CD4-positive, CD25-positive, alpha-beta regulatory T cell (primary cell): ENCODE measurements at regions not wholly inside any gene's neighbourhood (a gene's known extent, or its start where the extent isn't known, plus 50 kb on each side); places are given as distances from the start of the nearest gene placed in this dataset.

ENCODE experiments used
- ATAC-seq, 2 donors: fragments of 150-1000 bp; cut with Tn5 transposase; one replicate each; pipeline ENCODE4 v1.10.0; 2021; ENCODE audit warnings: low read depth in 2 of 2, moderate number of reproducible peaks in 2 of 2, moderate library complexity in 1 of 2
- DNase-seq, 3 donors: peaks; one replicate each; pipeline versions ENCODE4 v3.0.0 to v3.0.0-alpha.2; 2012 to 2022; ENCODE audit warnings: mixed read lengths in 1 of 3
- H3K27ac ChIP-seq: one replicate; pipeline ENCODE4 v1.7.0; 2013; ENCODE audit warnings: mild to moderate bottlenecking, low read length; ENCODE audit not compliant: insufficient read depth, poor library complexity, severe bottlenecking
- H3K27me3 ChIP-seq: one replicate; pipeline ENCODE4 v1.7.0; 2013; ENCODE audit warnings: low read length; ENCODE audit not compliant: control insufficient read depth, insufficient read depth
- H3K36me3 ChIP-seq: one replicate; pipeline ENCODE4 v1.7.0; 2013; ENCODE audit warnings: mild to moderate bottlenecking, low read length, moderate library complexity; ENCODE audit not compliant: control insufficient read depth, insufficient read depth
- H3K4me1 ChIP-seq: 2 replicates; pipeline ENCODE4 v1.7.0; 2013; ENCODE audit warnings: mild to moderate bottlenecking, low read length; ENCODE audit not compliant: insufficient read depth, control insufficient read depth, poor library complexity, severe bottlenecking
- H3K4me3 ChIP-seq: one replicate; pipeline ENCODE4 v1.7.0; 2013; ENCODE audit warnings: low read depth, mild to moderate bottlenecking, low read length, moderate library complexity
- H3K9me3 ChIP-seq, 2 experiments: 1 replicate in 1 of 2; 2 replicates in 1 of 2; pipeline ENCODE4 v1.7.0; 2013; ENCODE audit warnings: low read length in 2 of 2, mild to moderate bottlenecking in 1 of 2, moderate library complexity in 1 of 2; ENCODE audit not compliant: control insufficient read depth in 2 of 2
- H3K27ac Mint-ChIP-seq, 3 donors: one replicate each; pipeline ENCODE4 v1.8.0; 2020 to 2022; ENCODE audit warnings: mild to moderate bottlenecking in 3 of 3, mixed read lengths in 3 of 3, moderate library complexity in 2 of 3
- H3K27me3 Mint-ChIP-seq: one replicate; pipeline ENCODE4 v1.8.0; 2022; ENCODE audit warnings: mild to moderate bottlenecking, mixed read lengths
- H3K36me3 Mint-ChIP-seq: one replicate; pipeline ENCODE4 v1.8.0; 2020; ENCODE audit warnings: mixed read lengths
- H3K4me1 Mint-ChIP-seq, 4 donors: one replicate each; pipeline ENCODE4 v1.8.0; 2020 to 2022; ENCODE audit warnings: mixed read lengths in 4 of 4, mild to moderate bottlenecking in 1 of 4
- H3K4me3 Mint-ChIP-seq, 4 donors: one replicate each; pipeline ENCODE4 v1.8.0; 2020 to 2022; ENCODE audit warnings: mild to moderate bottlenecking in 4 of 4, mixed read lengths in 4 of 4, moderate library complexity in 3 of 4
- H3K9me3 Mint-ChIP-seq, 7 donors: one replicate each; pipeline ENCODE4 v1.8.0; 2020 to 2022; ENCODE audit warnings: mixed read lengths in 7 of 7, mild to moderate bottlenecking in 3 of 7, moderate library complexity in 2 of 7

- Histone ChIP-seq H3K9me3 (no peaks in the 10 kb centered on the region), H3K27ac (no peak overlapping the region), H3K27me3 (no peaks in the 10 kb centered on the region), H3K36me3 (no peaks in the 10 kb centered on the region), H3K4me1 (no peaks in the 10 kb centered on the region), H3K4me3 (no peak overlapping the region)
- H3K27ac Mint-ChIP-seq, result no peak overlapping the region
- peaks cover 0 to 4% (median 2%) of the 10 kb centered on the region in 7 donors for H3K9me3 Mint-ChIP-seq
- H3K4me3 Mint-ChIP-seq, result no peak overlapping the region
- no peaks in the 10 kb centered on the region for H3K36me3 Mint-ChIP-seq
- DNase-seq (no peak), ATAC-seq (no peak)
- peaks cover 0 to 2% (median under 1%) of the 10 kb centered on the region in 4 donors for H3K4me1 Mint-ChIP-seq
- no peaks in the 10 kb centered on the region for H3K27me3 Mint-ChIP-seq
Observed at GRCh38 chr18:56299740-56300139, 338.7 kb downstream of the TXNL1 start.

GRCh38 chr18:56298935-56299334 is 339.5 kb downstream of the TXNL1 start:
- H3K4me3 ChIP-seq, result no peak overlapping the region
- Mint-ChIP-seq H3K9me3 (peaks cover 0 to 3% (median 2%) of the 10 kb centered on the region in 7 donors), H3K4me1 (peaks cover 0 to 3% (median under 1%) of the 10 kb centered on the region in 4 donors), H3K4me3 (no peak overlapping the region), H3K27me3 (no peaks in the 10 kb centered on the region), H3K27ac (no peak overlapping the region), H3K36me3 (no peaks in the 10 kb centered on the region)
- no peak overlapping the region for H3K27ac ChIP-seq
- no peaks in the 10 kb centered on the region for H3K36me3 ChIP-seq
- ATAC-seq (no peak), DNase-seq (no peak)
- no peaks in the 10 kb centered on the region for H3K9me3 ChIP-seq
- H3K4me1 ChIP-seq, result no peaks in the 10 kb centered on the region
- no peaks in the 10 kb centered on the region for H3K27me3 ChIP-seq

- Histone ChIP-seq H3K36me3 (no peaks in the 10 kb centered on the region), H3K4me3 (no peak overlapping the region), H3K4me1 (no peaks in the 10 kb centered on the region), H3K9me3 (no peaks in the 10 kb centered on the region), H3K27me3 (no peaks in the 10 kb centered on the region), H3K27ac (no peak overlapping the region)
- no peaks in the 10 kb centered on the region for H3K27me3 Mint-ChIP-seq
- H3K4me1 Mint-ChIP-seq, result peaks cover 0 to 3% (median 0%) of the 10 kb centered on the region in 4 donors
- no peaks in the 10 kb centered on the region for H3K36me3 Mint-ChIP-seq
- ATAC-seq, result no peak
- H3K9me3 Mint-ChIP-seq, result peaks cover 0 to 9% (median 0%) of the 10 kb centered on the region in 7 donors
- DNase-seq, result no peak
- H3K4me3 Mint-ChIP-seq, result no peak overlapping the region
- H3K27ac Mint-ChIP-seq, result no peak overlapping the region
Observed at GRCh38 chr18:56296381-56296780, 342.0 kb downstream of the TXNL1 start.

- Histone ChIP-seq H3K27me3 (no peaks in the 10 kb centered on the region), H3K4me3 (no peak overlapping the region), H3K9me3 (no peaks in the 10 kb centered on the region), H3K36me3 (no peaks in the 10 kb centered on the region), H3K4me1 (no peaks in the 10 kb centered on the region), H3K27ac (no peak overlapping the region)
- DNase-seq (no peak), ATAC-seq (no peak)
- H3K4me3 Mint-ChIP-seq, result no peak overlapping the region
- H3K27ac Mint-ChIP-seq, result no peak overlapping the region
- peaks cover 0 to 3% (median 0%) of the 10 kb centered on the region in 4 donors for H3K4me1 Mint-ChIP-seq
- peaks cover 0 to 9% (median 0%) of the 10 kb centered on the region in 7 donors for H3K9me3 Mint-ChIP-seq
- H3K27me3 Mint-ChIP-seq, result no peaks in the 10 kb centered on the region
- no peaks in the 10 kb centered on the region for H3K36me3 Mint-ChIP-seq
Observed at GRCh38 chr18:56294484-56295183, 343.8 kb downstream of the TXNL1 start.

- no peaks in the 10 kb centered on the region for H3K36me3 ChIP-seq
- H3K4me3 Mint-ChIP-seq, result no peak overlapping the region
- no peak for ATAC-seq
- H3K36me3 Mint-ChIP-seq, result no peaks in the 10 kb centered on the region
- DNase-seq, result no peak
- no peaks in the 10 kb centered on the region for H3K9me3 ChIP-seq
- no peak overlapping the region for H3K4me3 ChIP-seq
- H3K27me3 ChIP-seq, result no peaks in the 10 kb centered on the region
- no peak overlapping the region for H3K27ac Mint-ChIP-seq
- peaks cover 0 to 6% (median 0%) of the 10 kb centered on the region in 7 donors for H3K9me3 Mint-ChIP-seq
- peaks cover 0 to 3% (median 0%) of the 10 kb centered on the region in 4 donors for H3K4me1 Mint-ChIP-seq
- no peaks in the 10 kb centered on the region for H3K27me3 Mint-ChIP-seq
- no peaks in the 10 kb centered on the region for H3K4me1 ChIP-seq
- no peak overlapping the region for H3K27ac ChIP-seq
Observed at GRCh38 chr18:56291294-56291693, 347.1 kb downstream of the TXNL1 start.

GRCh38 chr18:56289381-56289780 is 349.0 kb downstream of the TXNL1 start:
- no peaks in the 10 kb centered on the region for H3K4me1 Mint-ChIP-seq
- H3K4me1 ChIP-seq, result no peaks in the 10 kb centered on the region
- DNase-seq, result no peak
- H3K9me3 ChIP-seq, result no peaks in the 10 kb centered on the region
- H3K36me3 Mint-ChIP-seq, result no peaks in the 10 kb centered on the region
- no peak overlapping the region for H3K4me3 ChIP-seq
- H3K9me3 Mint-ChIP-seq, result peaks cover 0 to 6% (median 0%) of the 10 kb centered on the region in 7 donors
- H3K27ac ChIP-seq, result no peak overlapping the region
- no peak overlapping the region for H3K27ac Mint-ChIP-seq
- no peak overlapping the region for H3K4me3 Mint-ChIP-seq
- no peaks in the 10 kb centered on the region for H3K27me3 Mint-ChIP-seq
- no peaks in the 10 kb centered on the region for H3K36me3 ChIP-seq
- H3K27me3 ChIP-seq, result no peaks in the 10 kb centered on the region
- ATAC-seq, result no peak

GRCh38 chr18:56286775-56287325 is 351.5 kb downstream of the TXNL1 start:
- Histone ChIP-seq H3K36me3 (no peaks in the 10 kb centered on the region), H3K4me1 (no peaks in the 10 kb centered on the region), H3K4me3 (no peak overlapping the region), H3K9me3 (no peaks in the 10 kb centered on the region), H3K27ac (no peak overlapping the region), H3K27me3 (no peaks in the 10 kb centered on the region)
- no peak for DNase-seq
- H3K9me3 Mint-ChIP-seq, result peaks cover 0 to 2% (median 0%) of the 10 kb centered on the region in 7 donors
- H3K36me3 Mint-ChIP-seq, result no peaks in the 10 kb centered on the region
- H3K27me3 Mint-ChIP-seq, result no peaks in the 10 kb centered on the region
- no peak overlapping the region for H3K27ac Mint-ChIP-seq
- no peaks in the 10 kb centered on the region for H3K4me1 Mint-ChIP-seq
- ATAC-seq, result no peak
- no peak overlapping the region for H3K4me3 Mint-ChIP-seq
